Retina (tissue), 1 donor: ENCODE measurements at regions not wholly inside any gene's neighbourhood (a gene's known extent, or its start where the extent isn't known, plus 50 kb on each side); places are given as distances from the start of the nearest gene placed in this dataset.
A peak's percentile ranks its signal among the peaks of the same experiment; 100 is the strongest.

Source experiments
- DNase-seq: peaks from one replicate; pipeline ENCODE4 v3.0.0-alpha.2; 2016

DNA sequence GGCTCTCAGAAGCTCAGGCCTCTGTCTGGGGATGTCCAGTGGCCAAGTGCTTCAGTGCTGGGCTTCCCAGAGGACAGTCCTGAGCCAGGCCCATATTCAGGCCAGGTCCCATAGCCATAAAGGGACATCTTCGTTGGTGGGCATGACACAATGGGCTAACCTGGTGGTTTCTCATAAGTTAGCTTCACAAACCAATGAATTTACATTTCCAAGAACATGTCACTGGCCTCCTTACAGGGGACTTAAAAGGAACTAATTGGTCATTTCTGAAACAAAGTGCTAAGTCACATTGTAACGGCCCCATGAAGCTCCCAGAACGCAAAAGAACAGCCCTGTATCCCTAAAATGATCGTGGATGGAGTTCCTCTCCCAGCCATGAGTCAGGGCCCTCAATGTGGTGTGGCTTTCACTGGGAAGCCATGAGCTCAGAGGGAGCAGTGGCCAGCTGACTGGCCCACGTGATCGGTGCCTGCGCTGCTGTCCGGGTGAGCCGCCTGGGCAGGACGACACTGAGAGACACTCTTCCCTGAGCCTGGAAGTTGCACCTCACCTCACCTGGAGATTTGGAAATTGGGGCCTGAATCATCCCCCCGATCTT is 163.7 kb upstream of the APCDD1 start:
- no peak for DNase-seq

DNA sequence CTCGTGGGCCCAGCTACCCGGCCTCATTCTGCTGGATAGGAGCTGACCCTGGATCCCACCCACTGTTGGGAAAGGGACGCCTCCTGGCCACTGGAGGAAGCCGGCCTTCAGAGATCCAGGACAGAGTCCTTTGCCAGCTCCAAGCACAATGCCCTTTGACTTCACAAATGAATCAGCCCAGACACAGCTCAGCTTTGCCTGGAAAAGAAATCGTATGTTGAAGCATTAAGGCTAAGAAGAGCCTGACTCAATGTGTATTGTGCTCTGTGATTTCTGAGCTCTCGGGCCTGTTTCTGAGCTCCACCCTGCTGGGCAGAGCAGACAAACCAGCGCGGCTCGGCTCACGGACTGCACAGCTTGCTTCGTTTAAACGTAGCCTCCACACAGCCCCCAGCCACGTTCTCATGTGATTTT is 162.9 kb upstream of the APCDD1 start:
- no peak for DNase-seq

DNA sequence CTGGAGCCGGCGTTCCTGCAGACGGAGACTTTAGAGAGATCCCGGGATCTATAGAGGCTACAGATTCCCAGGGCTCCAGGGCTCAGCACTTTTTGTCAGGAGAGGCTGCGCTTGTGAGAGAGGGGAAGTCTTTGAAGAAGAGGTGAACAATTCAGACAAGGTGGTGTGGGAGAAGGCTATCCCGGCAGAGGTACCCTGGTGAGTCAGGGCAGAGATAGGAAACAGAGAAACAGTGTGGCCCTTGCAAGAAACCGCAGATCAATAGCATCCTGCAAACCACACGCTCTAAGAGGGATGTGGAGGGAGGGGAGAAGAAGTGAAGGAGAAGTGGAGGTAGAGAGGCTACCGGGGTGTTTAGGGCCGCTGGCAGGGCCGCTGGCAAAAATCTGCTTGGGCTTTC is 160.5 kb upstream of the APCDD1 start:
- no peak for DNase-seq

DNA sequence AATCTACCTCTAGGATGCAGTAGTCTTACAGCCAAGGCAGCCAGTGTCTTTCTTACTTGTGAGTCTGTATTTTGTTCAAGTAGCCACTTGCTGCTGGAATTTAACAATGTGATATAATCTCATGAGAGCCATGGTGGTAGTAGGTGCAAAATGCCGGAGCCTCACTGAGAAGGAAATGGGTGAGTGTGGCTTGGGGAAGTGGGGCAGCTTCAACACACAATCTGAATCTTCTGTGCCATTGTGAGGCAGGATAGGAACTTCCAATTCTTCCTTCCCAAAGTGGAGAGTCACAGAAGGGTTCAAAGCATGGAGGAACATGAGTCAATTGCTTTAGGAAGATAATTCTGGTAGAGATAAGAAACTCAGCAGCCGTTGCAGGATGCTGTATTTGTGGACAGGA is 158.7 kb upstream of the APCDD1 start:
- DNase-seq = no peak

DNA sequence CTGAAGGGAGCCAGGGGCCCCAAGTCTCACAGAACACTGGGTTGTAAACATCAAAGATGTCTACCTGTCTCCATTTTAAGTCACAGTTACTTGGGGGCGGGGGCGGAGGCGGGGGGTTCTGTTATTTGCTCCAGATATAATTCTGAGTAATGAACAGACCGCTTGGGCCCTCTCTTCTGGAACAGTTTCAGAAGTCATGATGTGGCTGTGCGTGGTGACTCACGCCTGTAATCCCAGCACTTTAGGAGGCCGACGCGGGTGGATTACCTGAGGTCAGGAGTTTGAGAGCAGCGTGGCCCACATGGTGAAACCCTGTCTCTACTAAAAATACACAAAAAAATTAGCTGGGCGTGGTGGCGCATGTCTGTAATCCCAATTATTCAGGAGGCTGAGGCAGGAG is 157.9 kb upstream of the APCDD1 start:
- DNase-seq = no peak

DNA sequence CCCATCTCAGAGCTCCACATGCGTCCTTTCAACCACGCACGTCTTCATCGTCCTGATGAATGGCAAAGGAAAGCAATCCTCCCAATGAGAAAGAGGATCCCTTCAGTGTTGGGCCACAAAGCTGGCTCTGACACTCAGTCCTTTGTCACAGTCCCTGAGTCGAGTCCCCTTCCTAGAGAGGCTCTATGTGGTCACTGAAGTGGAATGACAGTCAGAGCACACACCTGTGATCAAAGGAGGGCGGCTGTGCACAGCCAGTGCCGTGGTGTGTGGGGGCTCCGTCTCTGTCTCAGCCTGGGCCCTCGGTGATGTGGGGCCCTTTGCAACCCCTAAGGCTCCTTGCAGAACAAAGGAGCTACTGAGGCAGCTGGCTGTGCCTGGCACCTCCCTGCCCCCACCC is 157.3 kb upstream of the APCDD1 start:
- DNase-seq = peak; percentile 22

DNA sequence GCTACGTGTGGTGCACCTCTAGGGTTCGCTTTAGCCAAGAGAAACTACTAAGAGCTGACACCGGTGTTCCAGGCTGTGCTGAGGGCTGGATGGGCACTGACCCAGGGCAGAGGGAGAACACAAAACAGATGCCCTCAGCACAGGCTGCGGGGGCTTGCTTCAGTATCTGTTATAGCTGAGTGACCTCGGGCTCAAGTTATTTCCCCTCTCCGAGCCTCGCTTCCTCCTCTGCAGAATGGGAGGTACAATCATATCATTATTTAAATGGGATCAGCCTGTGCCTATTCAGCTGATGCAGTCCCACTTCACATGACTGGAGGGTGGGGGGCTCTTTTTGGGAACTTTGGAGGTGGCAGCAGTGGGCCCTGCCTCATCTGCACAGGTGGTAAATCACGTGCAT is 156.1 kb upstream of the APCDD1 start:
- DNase-seq = no peak

DNA sequence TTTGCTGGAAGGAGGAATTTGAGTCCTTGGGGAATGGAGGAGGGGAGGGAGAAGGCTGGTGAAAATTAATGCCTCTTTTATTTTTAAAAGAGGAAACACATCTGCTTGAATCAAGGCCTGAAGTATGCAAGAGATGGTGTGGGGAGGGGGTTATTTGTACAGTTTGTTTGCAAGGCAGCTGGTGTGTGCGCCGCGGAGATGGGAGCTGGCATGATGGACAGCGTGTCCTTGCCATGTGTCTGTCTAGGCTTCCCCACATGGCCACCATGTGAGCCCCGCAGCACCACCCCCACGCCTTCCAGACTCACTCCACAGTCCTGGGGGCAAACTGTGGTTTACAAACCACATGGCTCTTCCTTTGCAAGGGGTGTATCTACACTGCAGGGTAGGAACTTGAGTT is 154.8 kb upstream of the APCDD1 start:
- DNase-seq = no peak

DNA sequence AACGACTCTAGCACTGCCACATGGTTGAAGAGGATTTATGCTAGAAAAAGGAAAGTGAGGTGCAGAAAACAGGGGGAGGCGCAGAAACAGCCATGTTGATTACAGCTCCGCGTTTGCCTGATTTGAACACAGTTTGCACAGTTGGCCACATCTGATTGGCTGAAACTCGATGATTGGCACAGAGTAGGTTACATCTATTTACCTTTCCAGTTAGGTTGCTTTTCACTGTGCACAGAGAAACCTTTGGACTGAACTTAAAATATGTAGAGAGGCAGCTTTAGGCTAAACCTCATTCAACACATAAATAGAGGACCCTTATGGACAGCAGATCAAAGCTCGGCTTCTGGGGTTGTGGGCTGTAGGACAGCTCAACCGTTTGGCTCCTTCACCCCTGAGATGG is 153.7 kb upstream of the APCDD1 start:
- DNase-seq = no peak

DNA sequence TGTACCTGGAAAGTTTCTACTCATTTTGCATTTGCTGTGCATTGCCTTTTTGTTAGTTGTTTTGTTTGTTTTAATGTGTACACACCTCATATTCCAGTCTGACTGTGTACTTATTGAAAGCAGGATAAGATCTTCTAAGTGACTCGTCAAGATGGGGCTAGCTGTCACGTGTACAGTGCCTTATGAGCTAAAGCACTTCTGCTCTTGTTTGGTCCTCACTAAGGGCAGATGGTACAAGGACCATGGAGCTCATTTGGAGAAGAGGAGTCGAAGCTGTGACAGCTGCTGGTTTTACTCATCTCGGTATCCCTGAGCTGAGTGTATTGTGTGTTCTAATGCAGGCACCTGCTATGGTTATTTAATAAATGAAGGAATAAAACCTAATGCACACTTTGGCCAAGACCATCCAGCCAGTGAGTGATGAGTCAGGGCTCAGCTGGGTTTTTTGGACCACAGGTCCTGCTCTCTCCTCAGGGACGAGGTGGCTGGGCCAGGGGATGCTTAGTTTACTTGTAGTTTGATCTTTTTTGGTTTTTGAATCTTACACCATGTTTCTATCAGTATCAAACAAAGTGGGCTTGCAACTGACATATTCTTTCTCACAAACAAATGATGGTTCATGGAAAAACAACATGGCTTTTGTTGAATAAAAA is 152.5 kb upstream of the APCDD1 start:
- no peak for DNase-seq

DNA sequence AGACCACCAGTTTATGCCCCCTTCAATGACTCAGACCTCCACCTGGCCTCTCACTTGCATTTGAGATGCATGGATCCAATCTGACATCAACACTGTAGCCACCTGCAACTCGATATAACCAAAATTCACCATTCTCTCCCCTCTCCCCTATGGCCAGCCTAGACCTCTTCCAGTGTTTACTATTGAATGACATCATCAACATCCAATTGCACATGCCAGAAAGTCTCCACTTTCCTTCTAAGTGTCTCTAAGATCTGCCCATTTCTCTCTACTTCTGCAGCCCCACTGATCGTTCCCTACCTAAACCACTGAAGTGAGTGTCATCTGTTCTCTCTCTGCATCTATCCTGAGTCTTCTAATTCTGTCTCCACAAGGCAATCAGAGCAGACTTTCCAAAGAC is 151.3 kb upstream of the APCDD1 start:
- DNase-seq = no peak

DNA sequence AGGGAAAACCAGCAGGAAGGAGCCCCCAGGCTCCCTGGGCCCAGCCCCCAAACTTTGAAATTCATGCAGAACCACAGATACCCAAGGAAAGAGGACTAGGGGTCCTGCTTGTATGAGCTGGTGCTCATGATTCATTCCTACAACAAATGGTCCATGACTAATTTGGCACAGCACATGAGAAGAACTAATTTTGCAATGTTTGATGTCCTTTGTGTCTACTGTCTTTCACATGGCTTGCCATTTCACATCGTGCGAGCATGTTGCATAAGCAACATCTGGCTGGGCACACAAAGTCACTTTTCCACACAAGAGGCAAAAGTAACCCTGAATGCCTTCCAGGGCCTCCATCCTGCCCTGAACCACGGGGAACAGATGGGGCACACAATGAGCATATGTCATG is 149.6 kb upstream of the APCDD1 start:
- DNase-seq = no peak

DNA sequence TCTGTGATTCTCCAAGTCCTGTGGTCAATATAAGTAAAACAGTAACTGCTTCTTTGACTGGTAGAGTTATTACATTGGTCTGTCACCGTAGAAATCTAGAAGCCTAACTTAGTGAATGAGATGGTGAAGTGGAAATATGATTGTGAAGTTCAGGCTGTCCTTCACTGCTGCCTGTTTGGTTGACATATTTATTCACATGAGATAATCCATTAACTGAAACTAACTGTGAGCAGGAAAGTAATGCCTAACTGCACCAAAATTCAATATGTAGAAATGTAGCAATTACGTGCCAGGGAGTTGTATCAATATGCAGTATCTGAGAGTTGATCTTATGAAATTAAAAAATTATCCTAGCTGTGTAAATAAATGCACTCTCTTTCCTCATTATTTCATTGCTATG is 147.7 kb upstream of the APCDD1 start:
- no peak for DNase-seq

DNA sequence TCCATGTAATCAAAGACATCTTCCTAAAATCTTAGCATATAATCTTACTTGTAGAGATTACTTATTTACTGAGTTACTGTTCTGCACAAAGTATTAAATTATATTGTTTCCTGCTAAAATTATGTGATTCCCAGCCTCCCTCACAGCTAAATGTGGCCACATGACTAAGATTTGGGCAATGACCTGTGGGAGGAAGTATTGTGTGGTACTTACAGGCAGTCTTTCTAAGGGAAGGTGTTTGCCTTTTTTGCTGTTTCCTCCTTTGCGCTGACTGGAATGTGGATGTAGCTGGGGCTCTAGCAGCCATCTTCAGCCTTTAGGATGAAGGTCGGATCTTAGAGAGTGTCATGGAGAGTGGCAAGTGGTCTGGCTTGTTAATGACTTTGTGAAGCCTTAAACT is 146.3 kb upstream of the APCDD1 start:
- DNase-seq = no peak

DNA sequence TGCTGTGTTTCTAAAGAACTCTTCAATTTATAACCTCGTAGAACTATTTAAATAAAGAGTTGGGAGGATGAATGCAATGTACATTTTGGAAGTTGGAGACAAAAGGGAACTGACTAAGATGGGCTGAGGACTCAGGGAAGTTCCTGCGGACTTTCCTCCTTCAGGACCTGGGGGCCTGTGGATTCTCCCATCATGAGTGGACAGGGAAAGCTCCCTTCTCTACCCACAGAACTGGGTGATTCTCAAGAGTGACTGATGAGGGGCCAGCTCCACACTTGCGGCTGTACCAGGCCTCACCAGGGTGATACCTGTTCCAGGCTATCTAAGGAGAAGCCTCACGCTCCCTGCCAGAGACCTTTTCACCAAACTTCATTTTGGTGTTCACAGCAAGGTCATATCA is 143.8 kb upstream of the APCDD1 start:
- no peak for DNase-seq

DNA sequence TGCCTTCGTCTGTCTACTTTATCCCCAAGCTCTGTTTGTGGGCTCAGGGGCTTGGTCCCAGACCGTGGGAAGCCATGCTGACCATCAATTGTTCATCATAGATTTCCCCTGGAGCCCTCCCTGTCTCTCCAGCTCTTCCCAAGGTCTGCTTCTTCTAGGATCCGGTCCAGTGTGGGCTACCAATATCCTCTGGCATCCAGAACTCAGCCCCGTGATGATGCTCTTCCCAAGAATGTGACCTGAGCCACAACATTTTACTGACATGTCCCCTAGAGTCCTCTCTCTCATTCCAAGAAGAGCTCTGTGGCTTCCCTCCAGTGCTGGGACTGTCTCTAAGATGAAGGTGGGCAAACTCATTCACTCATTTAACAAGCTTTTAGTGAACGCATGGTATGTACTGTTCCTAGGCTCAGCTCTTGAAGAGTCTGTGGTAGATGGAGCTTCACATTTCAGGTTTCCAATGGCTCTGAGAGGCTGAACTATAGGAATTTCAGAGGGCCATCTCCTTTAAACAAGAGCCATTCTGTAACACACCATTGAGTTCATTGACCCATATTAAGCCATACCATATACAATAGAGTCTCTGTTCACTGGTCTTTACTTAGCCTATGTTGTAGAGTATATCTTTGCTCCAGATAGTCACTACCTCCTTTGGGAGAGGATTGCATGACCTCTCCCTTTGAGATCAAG is 142.0 kb upstream of the APCDD1 start:
- no peak for DNase-seq

DNA sequence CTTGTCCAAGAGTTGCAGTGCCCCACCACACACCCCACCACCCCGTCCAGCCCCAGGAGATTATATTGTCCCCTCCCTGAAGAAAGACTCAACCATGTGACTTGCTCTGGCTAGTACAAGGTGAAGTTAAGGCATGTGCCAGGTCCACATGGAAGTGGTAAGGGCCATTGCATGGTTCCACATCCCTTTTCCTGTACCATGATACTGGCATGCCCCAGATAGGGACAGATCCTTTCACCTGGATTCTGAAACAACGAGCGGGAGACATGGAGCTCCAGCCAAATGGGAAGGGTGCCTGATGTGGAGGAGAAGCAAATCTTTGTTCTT is 141.5 kb upstream of the APCDD1 start:
- no peak for DNase-seq

DNA sequence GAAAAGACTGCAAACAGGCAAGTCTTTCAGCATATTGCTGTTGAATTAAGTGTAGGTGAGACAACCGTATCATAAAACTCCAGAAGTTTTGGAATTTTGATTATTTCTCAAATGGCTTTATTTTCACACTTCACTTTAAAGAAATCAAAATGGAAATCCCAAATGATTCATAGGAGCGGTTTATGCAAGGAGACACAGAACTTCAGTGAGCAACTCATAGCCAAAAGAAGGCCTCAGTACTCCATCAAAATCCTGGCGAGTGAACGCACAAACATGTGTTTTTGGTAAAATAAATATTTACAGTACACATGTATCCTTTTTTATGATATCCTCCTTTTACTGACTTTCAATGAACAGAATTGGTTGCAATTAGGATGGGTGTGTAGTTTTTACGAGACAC is 140.4 kb upstream of the APCDD1 start:
- DNase-seq = no peak

DNA sequence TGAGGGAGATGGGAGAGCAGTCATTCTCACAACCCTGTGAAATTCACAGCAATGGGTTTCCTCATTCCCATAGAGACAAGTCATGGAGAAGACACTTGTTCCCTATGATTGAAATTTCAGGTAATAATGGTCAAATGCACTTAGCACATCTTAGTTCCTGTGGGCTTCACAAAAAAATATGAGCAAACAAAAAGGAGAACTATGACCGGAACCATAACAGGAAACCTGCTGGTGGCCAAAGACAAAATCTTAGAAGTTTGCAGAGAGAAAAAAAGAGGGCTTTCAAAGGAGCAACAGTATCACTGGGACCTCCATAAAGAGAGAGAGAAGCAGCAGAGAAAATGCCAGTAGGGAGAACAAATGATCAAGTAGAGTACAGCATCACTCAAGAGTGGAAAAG is 138.9 kb upstream of the APCDD1 start:
- DNase-seq = no peak

DNA sequence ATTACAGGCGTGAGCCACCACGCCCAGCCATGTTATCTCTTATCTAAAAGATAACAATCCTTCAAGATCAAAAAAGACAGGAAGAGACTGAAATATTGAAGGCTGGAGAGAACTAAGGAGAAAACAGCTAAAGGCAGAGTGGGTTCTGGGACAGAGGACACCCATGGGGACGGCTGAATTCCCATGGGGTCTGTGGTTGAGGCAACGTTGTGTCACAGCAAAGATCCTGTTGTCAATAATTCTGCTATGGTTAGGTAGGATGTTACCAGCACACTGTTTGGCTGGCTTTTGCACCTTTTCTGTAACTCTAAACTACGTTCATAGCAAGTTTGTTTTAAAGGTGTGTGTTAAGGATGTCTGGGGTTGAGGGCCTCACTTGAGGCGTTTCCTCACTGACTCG is 137.7 kb upstream of the APCDD1 start:
- no peak for DNase-seq

DNA sequence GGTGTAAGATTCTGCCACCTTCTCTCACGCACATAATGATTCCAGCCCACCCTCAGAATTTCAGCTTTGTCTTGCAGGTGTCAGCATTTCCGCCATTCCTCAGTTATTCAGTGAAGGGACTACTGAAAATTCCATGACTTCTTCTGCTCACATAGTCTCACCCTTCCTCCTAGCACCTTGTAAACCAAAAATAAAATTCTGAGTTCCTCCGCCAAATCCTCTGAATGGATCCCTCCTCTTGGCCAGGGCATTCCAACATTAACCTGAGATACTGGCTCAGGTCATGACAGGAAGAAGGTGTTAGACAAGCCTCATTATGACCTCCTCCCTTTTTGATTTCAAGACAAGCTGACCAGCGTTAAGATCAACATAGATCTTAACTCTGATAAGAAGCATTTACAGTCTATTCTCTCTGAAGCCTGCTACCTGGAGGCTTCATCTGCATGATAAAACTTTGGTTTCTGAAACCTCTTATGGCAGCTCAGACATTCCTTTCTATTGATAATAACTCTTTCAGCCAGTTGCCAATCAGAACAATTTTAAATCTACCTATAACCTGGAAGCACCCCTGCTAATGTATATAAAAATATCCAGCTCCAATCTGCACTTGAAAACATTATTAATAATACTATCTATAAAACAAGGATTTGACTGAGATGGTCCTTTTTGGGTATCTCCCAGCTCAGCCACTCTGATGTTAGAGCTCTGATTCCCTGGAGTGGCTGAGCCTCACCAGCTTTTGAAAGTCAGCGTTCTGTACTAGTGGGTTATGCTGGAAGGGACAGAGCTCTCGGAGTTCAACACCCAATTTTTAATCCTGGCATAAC is 136.4 kb upstream of the APCDD1 start:
- no peak for DNase-seq

DNA sequence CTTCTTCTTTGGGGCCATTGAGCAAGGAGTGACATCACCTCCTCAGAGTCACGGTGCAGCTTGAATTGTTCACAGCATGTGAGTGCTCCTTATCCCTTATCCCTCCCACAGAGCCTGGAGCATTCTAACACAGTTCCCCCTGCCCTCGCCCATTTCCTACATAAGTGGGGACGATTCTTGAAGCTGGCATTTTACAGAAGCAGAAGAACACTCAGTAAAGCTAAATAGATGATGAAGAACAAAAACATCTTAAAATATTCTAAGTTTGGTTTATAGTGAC is 135.8 kb upstream of the APCDD1 start:
- no peak for DNase-seq

DNA sequence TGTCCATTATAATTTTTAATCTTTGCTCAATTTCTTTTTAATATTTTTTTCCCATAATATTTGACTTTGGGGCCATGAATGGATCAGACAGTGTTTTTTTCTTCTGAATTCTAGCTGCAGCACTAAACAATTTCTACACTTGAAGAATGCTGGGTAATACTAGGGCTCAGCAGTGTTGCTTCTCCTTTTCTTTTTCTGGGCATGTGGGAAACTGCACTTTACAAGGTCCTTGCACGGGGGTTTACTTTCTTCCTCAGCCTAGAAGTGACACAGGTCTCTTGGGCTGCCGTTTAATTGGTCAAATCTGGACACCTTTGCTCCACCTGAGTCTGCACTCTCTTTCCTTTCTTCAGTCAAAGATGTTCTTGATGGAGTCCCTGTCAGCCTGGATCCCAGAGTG is 135.4 kb upstream of the APCDD1 start:
- no peak for DNase-seq

DNA sequence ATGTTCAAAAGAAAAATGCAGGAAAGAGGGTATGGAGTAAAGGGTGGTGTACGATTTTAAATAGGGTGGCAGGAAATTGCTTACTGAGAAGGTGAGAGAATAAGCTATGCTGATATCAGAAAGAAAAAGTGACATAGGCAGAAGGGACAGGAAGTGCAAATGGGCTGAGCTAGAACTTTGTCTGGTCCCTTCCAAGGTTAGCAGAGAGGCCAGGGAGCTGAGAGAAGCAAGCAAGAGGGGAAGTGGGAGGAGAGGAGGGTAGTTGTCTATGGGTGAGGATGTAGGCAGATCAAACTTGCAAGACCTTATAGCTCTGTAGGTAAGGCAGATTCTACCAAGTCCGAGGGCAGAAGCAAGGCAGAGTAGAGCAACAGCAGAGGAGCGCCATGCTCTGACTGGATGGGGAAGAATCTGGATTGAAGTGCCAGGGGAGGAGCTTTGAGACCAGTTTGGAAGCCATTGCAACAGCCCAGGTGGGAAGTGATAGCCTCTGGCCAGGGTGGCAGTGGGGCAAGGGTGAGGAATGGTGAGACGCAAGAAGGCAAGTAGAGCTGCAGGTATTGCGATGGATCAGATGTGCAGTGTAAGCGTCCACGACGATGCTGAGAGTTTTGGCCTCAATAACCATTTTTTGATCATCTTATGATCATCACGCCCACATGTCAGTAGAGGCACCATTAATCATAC is 134.4 kb upstream of the APCDD1 start:
- DNase-seq = no peak
